Posterior vena cava (tissue), 2 donors: ENCODE measurements at regions not wholly inside any gene's neighbourhood (a gene's known extent, or its start where the extent isn't known, plus 50 kb on each side); places are given as distances from the start of the nearest gene placed in this dataset.

ENCODE experiments used
- DNase-seq: peaks from one replicate; pipeline ENCODE4 v3.0.0-alpha.2; 2020; ENCODE audit warnings: low spot score
- intact Hi-C, 2 donors: fragments of 100-400 bp; cut with DNase I; formaldehyde crosslinking; loops; one replicate each; pipeline versions ENCODE4 v1.14.1 to v1.14.2; 2022 to 2023
- donor health status: DM: yes; HTN: yes; CAD: no.
- donor health status: DM: yes; HTN: yes; CAD: no.

GRCh38 chr6:166689687-166690086 is 62.6 kb upstream of the RPS6KA2 start:
- no peak for DNase-seq
- intact Hi-C loops = no loop called here

DNA sequence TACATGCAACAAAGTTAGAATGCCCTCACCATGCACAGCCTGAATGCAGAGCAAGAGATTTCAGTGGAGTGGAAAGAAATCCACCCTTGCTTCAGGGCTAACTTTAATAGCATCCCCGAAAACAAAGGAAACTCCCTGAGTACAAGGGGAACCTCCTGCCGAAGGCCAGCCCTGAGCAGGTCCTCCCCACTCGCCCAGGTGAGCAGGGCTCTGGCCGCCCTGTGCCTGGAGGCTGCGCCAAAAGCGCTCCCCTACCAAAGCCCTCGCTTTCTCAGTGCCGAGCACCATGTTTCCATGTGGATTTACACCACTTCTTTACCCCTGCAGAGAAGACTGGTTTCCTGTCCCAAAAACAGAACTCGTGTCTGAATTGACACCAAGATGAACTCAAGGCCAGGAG is 61.9 kb upstream of the RPS6KA2 start:
- intact Hi-C loops = no loop called here
- no peak for DNase-seq

DNA sequence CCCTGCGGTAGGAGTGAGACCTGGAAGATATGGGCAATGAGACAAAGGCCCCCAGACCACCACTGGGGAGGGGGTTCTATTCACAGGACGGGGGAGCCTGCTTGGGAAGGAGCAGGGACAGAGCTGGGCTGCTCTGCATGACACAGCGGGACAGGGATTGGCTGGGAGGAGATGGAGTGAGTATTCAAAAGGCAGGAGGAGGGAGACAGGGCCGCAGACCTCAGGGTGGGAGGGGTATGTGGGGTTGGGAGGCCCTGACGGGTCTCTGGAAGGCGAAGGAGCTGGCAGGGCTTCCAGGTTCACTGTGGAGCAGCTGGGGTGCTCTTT is 60.8 kb upstream of the RPS6KA2 start:
- DNase-seq = no peak
- intact Hi-C loops = no loop called here

- intact Hi-C loops = no loop called here
- no peak for DNase-seq
Measured at GRCh38 chr6:166687070-166687878, 60.2 kb upstream of the RPS6KA2 start.

DNA sequence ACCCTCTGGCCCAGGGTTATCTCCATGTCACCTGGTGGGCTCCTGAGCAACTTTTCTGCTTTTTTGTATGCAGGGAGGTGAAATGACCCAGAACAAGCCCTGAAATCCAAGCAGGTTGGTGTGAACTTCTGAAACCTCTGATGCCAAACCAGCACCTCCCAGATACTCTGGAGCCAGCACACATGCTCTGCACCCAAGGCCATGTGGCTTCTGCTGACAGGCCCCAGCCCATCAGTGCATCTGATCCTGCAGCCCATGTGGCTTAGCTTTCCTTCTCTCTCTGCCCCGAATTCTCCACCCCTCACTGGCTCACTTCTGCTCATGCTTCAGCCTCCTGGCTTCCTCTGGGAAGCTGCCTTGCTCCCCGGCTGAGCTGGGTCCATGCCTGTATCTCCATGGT is 59.3 kb upstream of the RPS6KA2 start:
- intact Hi-C loops = no loop called here
- DNase-seq = no peak

- intact Hi-C loops = no loop called here
- no peak for DNase-seq
Measured at GRCh38 chr6:166684866-166685265, 57.8 kb upstream of the RPS6KA2 start.

GRCh38 chr6:166684170-166684569 is 57.1 kb upstream of the RPS6KA2 start:
- intact Hi-C loops = no loop called here

DNA sequence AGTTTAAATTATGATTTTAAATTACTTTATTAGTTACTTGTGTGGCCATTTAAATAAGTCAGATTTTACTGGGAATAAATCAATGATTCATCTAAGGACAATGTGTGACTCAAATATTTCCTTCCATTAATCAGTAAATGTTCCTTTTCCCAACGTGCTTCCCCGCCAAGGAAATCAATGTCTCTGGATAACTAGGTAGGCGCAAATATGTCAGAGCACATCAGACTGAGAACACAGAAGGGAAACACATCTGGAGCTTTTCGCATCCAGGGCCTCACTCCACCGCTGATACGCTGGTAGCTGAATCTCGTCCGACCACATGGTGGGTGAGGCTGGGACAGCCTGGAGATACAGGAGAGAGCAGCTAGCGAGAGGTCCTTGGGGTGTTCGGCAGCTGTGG is 56.4 kb upstream of the RPS6KA2 start:
- intact Hi-C loops = no loop called here
- no peak for DNase-seq

More at GRCh38 chr6:166684170-166684569, 57.1 kb upstream of the RPS6KA2 start:
- no peak for DNase-seq

- DNase-seq = no peak
- intact Hi-C loops = no loop called here
Measured at GRCh38 chr6:166679566-166679965, 52.5 kb upstream of the RPS6KA2 start.

GRCh38 chr6:166678426-166678825 is 51.4 kb upstream of the RPS6KA2 start:
- DNase-seq = no peak
- intact Hi-C loops = no loop called here

- DNase-seq = no peak
- intact Hi-C loops = no loop called here
Measured at GRCh38 chr6:166677941-166678340, 50.9 kb upstream of the RPS6KA2 start.
